PC-9 (cell line): ENCODE measurements at regions not wholly inside any gene's neighbourhood (a gene's known extent, or its start where the extent isn't known, plus 50 kb on each side); places are given as distances from the start of the nearest gene placed in this dataset.

Experiments used
- CTCF ChIP-seq: fragments of 200-600 bp; sonication (generic); conservative IDR thresholded peaks from 2 replicates; pipeline ENCODE4 v1.6.1; 2017; ENCODE audit warnings: mixed run types, antibody characterized with exemption, mild to moderate bottlenecking, moderate library complexity
- EZH2 ChIP-seq: fragments of 200-600 bp; sonication (generic); IDR thresholded peaks from 2 replicates; pipeline ENCODE4 v1.8.0; 2017; ENCODE audit warnings: antibody characterized with exemption, low read depth

GRCh38 chr7:88368686-88369085, 62.0 kb upstream of the STEAP4 start:
- TF ChIP-seq CTCF (no peak), EZH2 (no peak)
